ENCODE measurements at regions not wholly inside any gene's neighbourhood (a gene's known extent, or its start where the extent isn't known, plus 50 kb on each side); places are given as distances from the start of the nearest gene placed in this dataset.
"Not testable (repeated sequence)": the region's sequence is repeated elsewhere in the genome, so short reads cannot be mapped to it uniquely, and the experiment has no call there.

DNA sequence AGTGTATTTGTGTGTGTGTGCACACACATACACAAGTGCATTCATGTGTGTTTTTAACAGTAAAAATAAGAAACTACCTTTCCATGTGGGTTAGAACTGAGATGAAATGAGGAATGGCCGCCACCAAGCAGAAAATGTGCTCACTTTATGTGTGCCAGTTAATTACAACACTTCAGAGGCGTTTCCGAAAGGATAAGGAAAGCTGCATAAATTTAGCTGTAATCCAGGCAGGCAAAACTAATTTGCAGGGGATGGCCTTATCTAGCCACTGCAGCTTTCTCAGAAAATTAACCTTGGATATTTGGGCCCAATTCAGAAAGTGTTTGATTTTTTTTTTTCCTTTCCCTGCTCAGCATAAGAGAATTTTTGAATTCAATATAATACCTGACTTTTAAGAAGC is 328.8 kb upstream of the PHF14 start:
- Histone ChIP-seq H3K27ac (no peak overlapping the region), H3K4me1 (no peaks in the 10 kb centered on the region), H3K36me3 (no peaks in the 10 kb centered on the region), H3K9me3 (no peaks in the 10 kb centered on the region), H3K4me3 (no peak overlapping the region), H3K27me3 (no peaks in the 10 kb centered on the region)
- WGBS, 2 donors (ENCODE audit: low coverage in 1 of 2): 71 to 85% methylated on average over 3 of the region's 3 CpGs
- no peak for TF ChIP-seq POLR2A (IDR thresholded peaks at IDR 0.05)
- no peak for TF ChIP-seq POLR2AphosphoS5 (IDR thresholded peaks at IDR 0.05)
- no peak for TF ChIP-seq EP300 (IDR thresholded peaks at IDR 0.05)
- TF ChIP-seq, protein P1, sequence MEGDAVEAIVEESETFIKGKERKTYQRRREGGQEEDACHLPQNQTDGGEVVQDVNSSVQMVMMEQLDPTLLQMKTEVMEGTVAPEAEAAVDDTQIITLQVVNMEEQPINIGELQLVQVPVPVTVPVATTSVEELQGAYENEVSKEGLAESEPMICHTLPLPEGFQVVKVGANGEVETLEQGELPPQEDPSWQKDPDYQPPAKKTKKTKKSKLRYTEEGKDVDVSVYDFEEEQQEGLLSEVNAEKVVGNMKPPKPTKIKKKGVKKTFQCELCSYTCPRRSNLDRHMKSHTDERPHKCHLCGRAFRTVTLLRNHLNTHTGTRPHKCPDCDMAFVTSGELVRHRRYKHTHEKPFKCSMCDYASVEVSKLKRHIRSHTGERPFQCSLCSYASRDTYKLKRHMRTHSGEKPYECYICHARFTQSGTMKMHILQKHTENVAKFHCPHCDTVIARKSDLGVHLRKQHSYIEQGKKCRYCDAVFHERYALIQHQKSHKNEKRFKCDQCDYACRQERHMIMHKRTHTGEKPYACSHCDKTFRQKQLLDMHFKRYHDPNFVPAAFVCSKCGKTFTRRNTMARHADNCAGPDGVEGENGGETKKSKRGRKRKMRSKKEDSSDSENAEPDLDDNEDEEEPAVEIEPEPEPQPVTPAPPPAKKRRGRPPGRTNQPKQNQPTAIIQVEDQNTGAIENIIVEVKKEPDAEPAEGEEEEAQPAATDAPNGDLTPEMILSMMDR (IDR thresholded peaks at IDR 0.05): no peak
- ATAC-seq: no peak

- 18 to 52% methylated on average over 5 of the region's 5 CpGs for WGBS, 2 donors (ENCODE audit: low coverage in 1 of 2)
- no peak overlapping the region for H3K27ac ChIP-seq
- no peaks in the 10 kb centered on the region for H3K27me3 ChIP-seq
- H3K9me3 ChIP-seq: no peaks in the 10 kb centered on the region
- H3K4me1 ChIP-seq: no peaks in the 10 kb centered on the region
- no peak overlapping the region for H3K4me3 ChIP-seq
- TF ChIP-seq, protein P1 (IDR thresholded peaks at IDR 0.05): no peak
- no peak for TF ChIP-seq POLR2AphosphoS5 (IDR thresholded peaks at IDR 0.05)
- TF ChIP-seq POLR2A (IDR thresholded peaks at IDR 0.05): no peak
- TF ChIP-seq EP300 (IDR thresholded peaks at IDR 0.05): no peak
- ATAC-seq: no peak
- H3K36me3 ChIP-seq: no peaks in the 10 kb centered on the region
These were observed 327.5 kb upstream of the PHF14 start for GRCh38 chr7:10646194-10646593.

- WGBS, 2 donors (ENCODE audit: low coverage in 1 of 2): 75 to 76% methylated on average over 3 to 5 of the region's 5 CpGs
- no peak for ATAC-seq
- Histone ChIP-seq H3K27ac (no peak overlapping the region), H3K36me3 (no peaks in the 10 kb centered on the region), H3K27me3 (no peaks in the 10 kb centered on the region), H3K4me1 (no peaks in the 10 kb centered on the region), H3K4me3 (no peak overlapping the region), H3K9me3 (no peaks in the 10 kb centered on the region)
- TF ChIP-seq POLR2A (IDR thresholded peaks at IDR 0.05): no peak
- TF ChIP-seq, protein P1 (IDR thresholded peaks at IDR 0.05): no peak
- no peak for TF ChIP-seq POLR2AphosphoS5 (IDR thresholded peaks at IDR 0.05)
- TF ChIP-seq EP300 (IDR thresholded peaks at IDR 0.05): no peak
These were observed 325.4 kb upstream of the PHF14 start for GRCh38 chr7:10648289-10648688.

DNA sequence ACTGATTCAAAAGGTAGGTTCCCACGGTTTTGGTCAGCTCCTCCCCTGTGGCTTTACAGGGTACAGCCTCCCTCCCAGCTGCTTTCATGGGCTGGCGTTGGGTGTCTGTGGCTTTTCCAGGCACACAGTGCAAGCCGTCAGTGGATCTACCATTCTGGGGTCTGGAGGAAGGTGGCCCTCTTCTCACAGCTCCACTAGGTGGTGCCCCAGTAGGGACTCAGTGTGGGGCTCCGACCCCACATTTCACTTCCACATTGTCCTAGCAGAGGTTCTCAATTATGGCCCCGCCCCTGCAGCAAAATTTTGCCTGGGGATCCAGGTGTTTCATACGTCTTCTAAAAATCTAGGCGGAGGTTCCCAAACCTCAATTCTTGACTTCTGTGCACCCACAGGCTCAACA is 324.6 kb upstream of the PHF14 start:
- H3K27me3 ChIP-seq, ATAC-seq, H3K4me3 ChIP-seq, H3K4me1 ChIP-seq, H3K36me3 ChIP-seq, H3K9me3 ChIP-seq, H3K27ac ChIP-seq: not testable (repeated sequence)
- WGBS, 2 donors (ENCODE audit: low coverage in 1 of 2): no CpG with 5 or more reads among the region's 7 CpGs

DNA sequence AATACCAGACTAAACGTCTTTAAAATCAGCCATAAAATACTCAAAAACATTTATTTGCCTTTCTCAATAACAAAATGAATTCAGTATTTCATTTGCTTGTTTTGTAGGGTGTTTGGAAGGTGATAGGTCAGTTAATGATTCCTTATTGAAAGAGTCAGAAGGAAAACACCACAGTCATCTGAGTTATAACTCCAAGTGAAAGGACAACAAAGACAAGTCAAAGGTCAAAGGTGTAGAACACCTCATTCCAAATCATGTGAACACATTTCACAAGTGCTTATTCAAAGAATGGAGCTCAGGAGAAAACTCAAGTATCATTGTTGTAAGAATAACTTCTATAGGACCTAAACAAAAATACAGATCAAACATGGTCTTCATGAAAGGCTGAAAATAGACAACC is 318.6 kb upstream of the PHF14 start:
- WGBS, 2 donors (ENCODE audit: low coverage in 1 of 2): 44 to 61% methylated on average over 1 of the region's 1 CpG
- Histone ChIP-seq H3K27ac (no peak overlapping the region), H3K4me1 (no peaks in the 10 kb centered on the region), H3K9me3 (no peaks in the 10 kb centered on the region), H3K27me3 (no peaks in the 10 kb centered on the region), H3K4me3 (no peak overlapping the region), H3K36me3 (no peaks in the 10 kb centered on the region)
- no peak for ATAC-seq
- TF ChIP-seq EP300 (IDR thresholded peaks at IDR 0.05): no peak
- TF ChIP-seq, protein P1 (IDR thresholded peaks at IDR 0.05): no peak
- TF ChIP-seq POLR2AphosphoS5 (IDR thresholded peaks at IDR 0.05): no peak
- no peak for TF ChIP-seq POLR2A (IDR thresholded peaks at IDR 0.05)

DNA sequence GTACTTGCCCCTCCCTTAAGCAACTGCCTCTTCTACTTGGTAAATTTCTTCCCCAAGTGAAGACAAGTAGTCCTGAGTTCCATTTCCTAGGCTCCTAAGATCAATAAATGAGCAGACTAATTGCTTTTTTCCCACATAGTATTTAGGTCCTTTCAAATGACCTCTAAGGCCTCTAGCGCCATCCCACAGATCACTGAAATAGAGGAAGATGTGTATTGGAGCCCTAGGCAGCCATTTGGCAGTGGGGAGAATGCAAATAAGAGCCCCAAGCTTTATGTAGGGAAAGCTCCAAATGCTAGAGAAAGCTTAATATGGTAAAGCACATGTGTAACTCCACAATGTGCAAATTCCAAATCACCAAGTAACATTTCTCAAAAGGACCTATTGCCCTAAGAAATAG is 316.5 kb upstream of the PHF14 start:
- no peak overlapping the region for H3K27ac ChIP-seq
- TF ChIP-seq POLR2AphosphoS5 (IDR thresholded peaks at IDR 0.05) (no peak), EP300 (IDR thresholded peaks at IDR 0.05) (no peak), POLR2A (IDR thresholded peaks at IDR 0.05) (no peak)
- TF ChIP-seq, protein P1 (IDR thresholded peaks at IDR 0.05): no peak
- H3K27me3 ChIP-seq: no peaks in the 10 kb centered on the region
- H3K36me3 ChIP-seq: no peaks in the 10 kb centered on the region
- H3K4me1 ChIP-seq: no peaks in the 10 kb centered on the region
- WGBS, 2 donors (ENCODE audit: low coverage in 1 of 2): 57 to 60% methylated on average over 1 of the region's 1 CpG
- no peak overlapping the region for H3K4me3 ChIP-seq
- ATAC-seq: no peak
- no peaks in the 10 kb centered on the region for H3K9me3 ChIP-seq
